Transverse colon (tissue), 4 donors: ENCODE measurements at regions not wholly inside any gene's neighbourhood (a gene's known extent, or its start where the extent isn't known, plus 50 kb on each side); places are given as distances from the start of the nearest gene placed in this dataset.

Experiments used
- DNase-seq: peaks from one replicate; pipeline ENCODE4 v3.0.0-alpha.2; 2019
- H3K27ac ChIP-seq, 4 donors: fragments of 200-600 bp; sonication (generic); 2 replicates each; pipeline ENCODE4 v1.5.1; 2016 to 2018; ENCODE audit warnings: inconsistent platforms in 4 of 4
- H3K27me3 ChIP-seq: fragments of 200-600 bp; sonication (generic); 2 replicates; pipeline ENCODE4 v1.5.1; 2017; ENCODE audit warnings: inconsistent platforms
- H3K36me3 ChIP-seq, 4 donors: fragments of 200-600 bp; sonication (generic); 2 replicates each; pipeline ENCODE4 v1.5.1; 2017 to 2019; ENCODE audit warnings: inconsistent platforms in 4 of 4
- H3K4me1 ChIP-seq, 4 donors: fragments of 200-600 bp; sonication (generic); 2 replicates each; pipeline ENCODE4 v1.5.1; 2017 to 2020; ENCODE audit warnings: inconsistent platforms in 4 of 4
- H3K4me3 ChIP-seq, 4 donors: fragments of 200-600 bp; sonication (generic); 1 replicate in 1 of 4; 2 replicates in 3 of 4; pipeline versions ENCODE4 v1.5.1 to v1.6.1; 2017 to 2019; ENCODE audit warnings: inconsistent platforms in 4 of 4
- H3K9me3 ChIP-seq, 2 donors: fragments of 200-600 bp; sonication (generic); 2 replicates each; pipeline ENCODE4 v1.5.1; 2017 to 2019; ENCODE audit warnings: inconsistent platforms in 2 of 2
- CTCF ChIP-seq, 5 experiments: fragments of 200-600 bp in 3 of 5; fragments of 450-650 bp in 2 of 5; sonication (generic) in 3 of 5; IDR thresholded peaks; 1 replicate in 2 of 5; 2 replicates in 3 of 5; pipeline ENCODE4 v1.5.1; 2016 to 2017; ENCODE audit warnings: antibody characterized with exemption in 5 of 5, inconsistent platforms in 3 of 5, mild to moderate bottlenecking in 2 of 5, moderate library complexity in 1 of 5
- EP300 ChIP-seq: sonication (generic); formaldehyde crosslinking; IDR thresholded peaks from one replicate; pipeline ENCODE4 v1.6.1; 2017; ENCODE audit warnings: antibody characterized with exemption, low read depth
- POLR2A ChIP-seq: fragments of 450-650 bp; IDR thresholded peaks from one replicate; pipeline ENCODE4 v1.6.1; 2016; ENCODE audit warnings: antibody characterized with exemption, mild to moderate bottlenecking, moderate library complexity
- POLR2AphosphoS5 ChIP-seq, 3 donors: sonication (generic); formaldehyde crosslinking; IDR thresholded peaks; one replicate each; pipeline ENCODE4 v1.6.1; 2016; ENCODE audit warnings: antibody characterized with exemption in 3 of 3
- WGBS, 2 donors: methylation state at CpG; one replicate each; pipeline ENCODE4 v1.1.5; 2018; ENCODE audit warnings: low coverage in 1 of 2; 5-methylcytosine and 5-hydroxymethylcytosine counted together
- in situ Hi-C, 4 donors: fragments of 200-750 bp; cut with MboI; loops; one replicate each; pipeline versions ENCODE4 v1.15.0 to v1.15.1; 2017; ENCODE audit warnings: low sequenced_read_pairs in 3 of 4, low pct_ligation_motif_present in 1 of 4, low pct_unique_long_range_greater_than_20kb in 1 of 4
- intact Hi-C: fragments of 100-400 bp; cut with DNase I; formaldehyde crosslinking; loops from one replicate; pipeline ENCODE4 v1.15.1; 2023; ENCODE audit warnings: low total_unique reads

- no peak for TF ChIP-seq EP300
- TF ChIP-seq POLR2AphosphoS5 (IDR thresholded peaks at IDR 0.05) = no peak
- TF ChIP-seq POLR2A = no peak
- no peak for TF ChIP-seq CTCF (IDR thresholded peaks at IDR 0.05)
- 50 to 71% methylated on average over 2 to 3 of the region's 3 CpGs for WGBS, 2 donors
- no peak overlapping the region for H3K27ac ChIP-seq
- DNase-seq = no peak
- no peaks in the 10 kb centered on the region for H3K36me3 ChIP-seq
- in situ Hi-C loops = loop anchor here in 3 of 4 donors (5.0 to 25.0 kb wide), 3 partner anchors 159 to 1734 kb away; partner anchors contain the start of genes SOCS6 (in 1 of the 3) and TMX3 (in 1 of the 3)
- peaks cover 7 to 19% of the 10 kb centered on the region in 2 donors for H3K9me3 ChIP-seq
- intact Hi-C loops = no loop called here
- no peaks in the 10 kb centered on the region for H3K27me3 ChIP-seq
- no peaks in the 10 kb centered on the region for H3K4me1 ChIP-seq
- no peak overlapping the region for H3K4me3 ChIP-seq
Observed at GRCh38 chr18:70446063-70446462, 157.2 kb downstream of the SOCS6 start.

DNA sequence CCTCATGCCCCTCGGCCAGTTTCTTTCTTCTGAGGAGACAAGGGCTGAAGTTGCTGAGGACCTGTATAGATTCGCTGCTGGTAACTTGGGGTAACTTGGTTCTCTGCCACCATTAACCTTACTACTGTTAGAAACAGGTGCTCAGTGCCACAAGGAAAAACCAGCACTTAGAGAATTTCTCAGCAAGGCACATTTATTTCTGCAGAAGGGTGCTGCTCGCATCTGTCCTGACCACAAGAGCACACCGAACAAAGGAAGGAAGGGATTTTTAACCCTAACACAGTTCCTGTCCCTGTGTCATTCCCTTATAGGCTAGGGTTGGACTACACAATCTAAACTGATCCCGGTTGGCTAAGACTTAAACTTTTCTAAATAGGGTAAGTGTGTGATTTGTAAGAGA lies 154.1 kb downstream of the SOCS6 start:
- Histone ChIP-seq H3K9me3 (peaks cover 7 to 19% of the 10 kb centered on the region in 2 donors), H3K36me3 (no peaks in the 10 kb centered on the region), H3K27ac (no peak overlapping the region), H3K27me3 (no peaks in the 10 kb centered on the region), H3K4me1 (no peaks in the 10 kb centered on the region), H3K4me3 (no peak overlapping the region)
- no peak for DNase-seq
- intact Hi-C loops = no loop called here
- WGBS, 2 donors = 82 to 83% methylated on average over 4 to 5 of the region's 5 CpGs
- in situ Hi-C loops = loop anchor here in 2 of 4 donors (25.0 kb wide), 2 partner anchors 156 to 1731 kb away; partner anchors contain the start of genes SOCS6 (in 1 of the 2) and TMX3 (in 1 of the 2)
- TF ChIP-seq POLR2AphosphoS5 (IDR thresholded peaks at IDR 0.05) (no peak), POLR2A (no peak), EP300 (no peak), CTCF (IDR thresholded peaks at IDR 0.05) (no peak)

DNA sequence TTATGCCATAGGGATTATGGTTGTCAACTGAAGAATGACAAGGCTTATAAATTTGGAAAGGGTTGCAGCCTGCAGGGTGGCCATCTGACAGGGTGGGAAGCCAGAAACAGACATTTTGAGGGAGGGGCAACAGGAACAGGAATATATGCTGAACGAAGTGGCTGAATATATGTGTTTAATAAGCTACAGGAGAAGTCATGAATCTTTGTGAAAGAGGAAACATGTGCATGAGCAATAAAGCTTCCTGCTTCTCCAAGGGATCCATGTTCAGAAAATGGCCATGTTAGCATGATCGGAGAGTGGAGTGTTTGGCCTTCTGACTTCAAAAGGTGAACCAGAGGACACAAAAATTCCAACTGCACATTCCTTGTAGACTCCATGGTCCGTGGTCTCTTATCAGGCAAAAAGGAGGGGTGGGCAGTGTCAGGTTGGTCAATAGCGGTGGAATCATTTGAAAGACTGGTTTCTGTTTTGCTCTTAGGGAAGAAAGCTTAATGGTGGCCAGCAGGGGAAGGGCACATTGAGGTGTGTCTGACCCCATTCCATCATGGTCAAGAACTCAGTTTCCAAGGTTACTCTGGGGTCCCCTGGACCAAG lies 144.1 kb downstream of the SOCS6 start:
- 59 to 74% methylated on average over 4 of the region's 4 CpGs for WGBS, 2 donors
- no peak overlapping the region for H3K27ac ChIP-seq
- H3K9me3 ChIP-seq = no peaks in the 10 kb centered on the region
- in situ Hi-C loops = loop anchor here in 2 of 4 donors (5.0 to 25.0 kb wide), 3 partner anchors 146 to 1721 kb away; partner anchors contain the start of genes SOCS6 (in 1 of the 2) and TMX3 (in 1 of the 2)
- no peak for DNase-seq
- no peaks in the 10 kb centered on the region for H3K4me1 ChIP-seq
- intact Hi-C loops = loop anchor here (5.0 kb wide), 1 partner anchor 236 kb away; no protein-coding TSS in a partner anchor
- TF ChIP-seq POLR2AphosphoS5 (IDR thresholded peaks at IDR 0.05) = no peak
- no peak for TF ChIP-seq CTCF (IDR thresholded peaks at IDR 0.05)
- no peak for TF ChIP-seq EP300
- TF ChIP-seq POLR2A = no peak
- H3K36me3 ChIP-seq = no peaks in the 10 kb centered on the region
- no peaks in the 10 kb centered on the region for H3K27me3 ChIP-seq
- H3K4me3 ChIP-seq = no peak overlapping the region

DNA sequence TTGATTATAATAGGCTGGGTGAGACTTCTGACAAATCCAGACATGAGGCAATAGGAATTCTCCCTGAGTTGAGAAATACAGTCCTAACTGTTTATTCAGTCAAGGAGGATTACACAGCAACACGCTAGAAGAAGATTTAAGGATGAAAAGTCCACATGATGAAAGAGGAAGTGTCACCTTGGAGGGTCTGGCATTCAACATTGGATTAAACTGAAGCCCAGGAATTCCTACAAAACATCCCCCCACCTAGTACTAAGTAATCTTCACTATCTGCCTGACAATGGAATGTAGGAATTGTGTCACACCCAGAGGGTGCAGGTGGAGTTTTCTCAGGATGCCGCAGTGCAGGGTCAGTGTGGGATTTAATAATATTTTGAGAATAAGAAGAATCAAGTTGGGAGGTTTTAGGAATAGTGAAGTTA lies 142.4 kb downstream of the SOCS6 start:
- no peak for TF ChIP-seq POLR2A
- TF ChIP-seq CTCF (IDR thresholded peaks at IDR 0.05) = no peak
- TF ChIP-seq POLR2AphosphoS5 (IDR thresholded peaks at IDR 0.05) = no peak
- no peak for TF ChIP-seq EP300
- Histone ChIP-seq H3K27ac (no peak overlapping the region), H3K36me3 (no peaks in the 10 kb centered on the region), H3K27me3 (no peaks in the 10 kb centered on the region), H3K9me3 (no peaks in the 10 kb centered on the region), H3K4me1 (no peaks in the 10 kb centered on the region), H3K4me3 (no peak overlapping the region)
- intact Hi-C loops = loop anchor here (5.0 kb wide), 1 partner anchor 234 kb away; no protein-coding TSS in a partner anchor
- in situ Hi-C loops = loop anchor here in 2 of 4 donors (5.0 to 25.0 kb wide), 3 partner anchors 144 to 1719 kb away; partner anchors contain the start of genes SOCS6 (in 1 of the 2) and TMX3 (in 1 of the 2)
- DNase-seq = no peak
- 56 to 74% methylated on average over 2 of the region's 2 CpGs for WGBS, 2 donors
